GM12873 (cell line): ENCODE measurements at regions not wholly inside any gene's neighbourhood (a gene's known extent, or its start where the extent isn't known, plus 50 kb on each side); places are given as distances from the start of the nearest gene placed in this dataset.

Experiments
- TF ChIP-seq, protein P1 (sequence below): IDR thresholded peaks from 2 replicates; pipeline ENCODE4 v1.5.1; 2012; ENCODE audit warnings: low read depth, mild to moderate bottlenecking, moderate library complexity, low read length, control low read depth; ENCODE audit not compliant: insufficient read depth; ENCODE audit errors: missing control alignments

DNA sequence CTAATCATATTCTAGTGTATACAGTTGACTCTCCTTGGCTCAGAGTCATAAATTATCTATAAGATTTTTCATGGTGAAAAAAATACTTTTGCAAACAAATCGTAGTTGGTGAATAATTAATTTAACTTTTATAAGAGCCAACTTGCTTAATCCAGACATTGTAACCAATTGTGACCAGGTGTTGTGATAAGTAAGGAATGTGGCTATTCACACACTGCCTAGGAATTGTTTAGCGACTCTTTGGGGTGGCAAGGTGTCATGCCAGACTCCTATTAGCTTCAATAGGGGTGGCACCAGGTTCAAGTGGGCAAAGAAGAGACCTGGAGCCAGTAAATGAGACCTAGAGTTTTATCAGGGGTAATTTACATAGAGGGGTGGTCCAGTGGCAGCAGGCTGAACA is 344.7 kb upstream of the PKDCC start:
- TF ChIP-seq, protein P1, sequence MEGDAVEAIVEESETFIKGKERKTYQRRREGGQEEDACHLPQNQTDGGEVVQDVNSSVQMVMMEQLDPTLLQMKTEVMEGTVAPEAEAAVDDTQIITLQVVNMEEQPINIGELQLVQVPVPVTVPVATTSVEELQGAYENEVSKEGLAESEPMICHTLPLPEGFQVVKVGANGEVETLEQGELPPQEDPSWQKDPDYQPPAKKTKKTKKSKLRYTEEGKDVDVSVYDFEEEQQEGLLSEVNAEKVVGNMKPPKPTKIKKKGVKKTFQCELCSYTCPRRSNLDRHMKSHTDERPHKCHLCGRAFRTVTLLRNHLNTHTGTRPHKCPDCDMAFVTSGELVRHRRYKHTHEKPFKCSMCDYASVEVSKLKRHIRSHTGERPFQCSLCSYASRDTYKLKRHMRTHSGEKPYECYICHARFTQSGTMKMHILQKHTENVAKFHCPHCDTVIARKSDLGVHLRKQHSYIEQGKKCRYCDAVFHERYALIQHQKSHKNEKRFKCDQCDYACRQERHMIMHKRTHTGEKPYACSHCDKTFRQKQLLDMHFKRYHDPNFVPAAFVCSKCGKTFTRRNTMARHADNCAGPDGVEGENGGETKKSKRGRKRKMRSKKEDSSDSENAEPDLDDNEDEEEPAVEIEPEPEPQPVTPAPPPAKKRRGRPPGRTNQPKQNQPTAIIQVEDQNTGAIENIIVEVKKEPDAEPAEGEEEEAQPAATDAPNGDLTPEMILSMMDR, result no peak

DNA sequence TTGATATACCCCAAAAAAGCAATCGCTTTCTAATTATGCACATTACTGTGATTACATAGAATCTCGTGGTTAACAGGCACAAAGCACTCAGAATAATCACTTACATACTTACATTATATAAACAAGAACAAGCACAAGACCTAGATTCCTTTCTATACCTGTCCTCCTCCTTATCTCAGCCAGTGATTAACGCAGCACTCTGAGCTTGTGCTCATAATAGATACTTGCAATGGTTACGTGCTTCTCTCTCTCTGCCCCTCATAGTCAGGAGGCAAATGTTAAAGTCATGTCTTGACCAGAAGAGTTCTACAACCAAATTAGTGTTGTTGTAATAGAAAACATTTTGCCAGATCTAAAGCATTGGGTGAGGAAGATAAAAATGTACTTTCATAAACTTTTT is 342.2 kb upstream of the PKDCC start:
- TF ChIP-seq, protein P1, result no peak

DNA sequence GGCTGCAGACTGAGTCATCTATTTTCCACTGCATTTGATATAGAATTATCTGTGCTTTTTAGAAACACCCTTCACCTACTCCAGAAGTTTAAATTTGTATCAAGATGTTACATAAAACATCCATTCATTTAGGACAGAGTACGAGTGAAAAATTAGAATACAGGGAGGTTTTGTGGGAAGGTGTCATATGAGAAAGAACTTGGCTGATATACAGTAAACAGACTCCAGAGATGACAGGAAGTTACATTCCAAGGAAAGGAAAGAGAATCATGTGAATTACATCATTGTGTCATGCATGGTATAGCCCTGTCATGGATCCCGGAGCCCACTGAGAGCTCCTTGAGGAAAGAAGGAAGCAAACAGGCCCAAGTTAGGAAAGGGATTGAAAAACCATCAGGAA is 341.5 kb upstream of the PKDCC start:
- TF ChIP-seq, protein P1, result no peak

DNA sequence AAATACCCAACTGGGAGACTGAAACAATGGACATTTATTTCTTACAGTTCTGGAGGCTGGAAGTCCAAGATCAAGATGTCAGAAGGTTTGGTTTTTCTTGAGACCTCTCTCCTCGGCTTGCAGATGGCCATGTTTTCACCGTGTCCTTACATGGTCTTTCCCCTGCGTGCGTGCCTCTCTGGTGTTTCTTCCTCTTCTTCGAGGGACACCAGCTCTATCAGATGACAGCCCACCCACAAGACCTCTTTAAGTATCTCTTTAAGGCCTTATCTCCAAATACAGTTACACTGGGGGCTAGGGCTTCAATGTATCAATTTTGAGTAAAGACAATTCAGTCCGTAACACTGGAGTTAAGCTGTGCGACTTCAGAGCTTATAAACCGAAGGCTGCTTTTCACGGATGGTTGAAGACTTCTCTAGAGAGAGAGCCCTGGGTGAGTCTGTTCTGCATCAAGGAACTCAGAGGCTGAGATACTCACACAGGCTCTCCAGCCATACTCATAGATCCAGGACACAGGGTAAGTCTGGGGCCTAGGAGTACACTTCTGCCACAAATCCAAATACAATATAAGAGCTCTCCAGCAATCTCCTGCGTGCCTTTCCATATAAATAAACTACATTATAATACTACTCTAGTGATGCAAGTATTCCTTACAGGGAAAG is 339.9 kb upstream of the PKDCC start:
- TF ChIP-seq, protein P1, result no peak

DNA sequence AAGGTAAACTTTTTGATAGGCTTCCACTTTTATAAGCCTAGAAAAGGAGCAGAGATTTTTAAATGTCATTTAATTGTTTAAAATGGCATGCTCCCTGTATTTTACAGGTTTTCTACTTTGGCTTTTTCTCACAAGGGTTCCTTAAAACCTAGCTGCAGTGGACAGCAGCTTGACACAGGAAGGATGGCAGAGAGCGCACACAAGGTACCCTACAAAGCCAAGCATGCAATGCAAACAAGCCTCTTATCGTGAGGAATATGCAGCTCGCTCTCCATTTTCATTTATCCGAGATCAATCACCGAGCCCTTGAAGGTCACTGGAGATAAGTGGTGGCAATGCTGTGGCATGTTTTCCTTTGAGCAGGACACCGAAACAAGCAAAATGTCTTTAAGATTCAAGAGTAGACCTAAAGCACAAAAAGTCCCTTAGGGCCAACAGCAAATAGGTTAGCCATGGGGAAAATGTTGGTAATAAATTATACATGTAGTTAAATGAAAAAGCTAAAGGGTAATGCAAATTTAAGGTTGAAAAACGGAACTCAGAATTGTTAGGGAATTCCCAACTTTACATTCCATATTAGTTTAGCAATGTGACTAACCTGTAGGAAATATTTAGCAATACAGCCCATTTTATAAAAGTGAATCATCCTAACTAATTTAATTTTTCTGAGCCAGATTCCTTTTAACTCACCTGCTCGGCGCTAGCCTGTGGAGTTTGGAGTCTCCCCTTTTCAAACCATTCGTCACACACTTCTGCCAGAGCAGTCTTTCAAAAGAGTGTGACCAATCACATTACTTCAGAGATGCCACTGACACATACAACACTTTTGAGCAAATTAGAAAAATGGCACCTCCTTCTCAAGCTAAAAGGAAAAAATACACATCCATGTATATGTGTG is 337.9 kb upstream of the PKDCC start:
- TF ChIP-seq, protein P1, result no peak

DNA sequence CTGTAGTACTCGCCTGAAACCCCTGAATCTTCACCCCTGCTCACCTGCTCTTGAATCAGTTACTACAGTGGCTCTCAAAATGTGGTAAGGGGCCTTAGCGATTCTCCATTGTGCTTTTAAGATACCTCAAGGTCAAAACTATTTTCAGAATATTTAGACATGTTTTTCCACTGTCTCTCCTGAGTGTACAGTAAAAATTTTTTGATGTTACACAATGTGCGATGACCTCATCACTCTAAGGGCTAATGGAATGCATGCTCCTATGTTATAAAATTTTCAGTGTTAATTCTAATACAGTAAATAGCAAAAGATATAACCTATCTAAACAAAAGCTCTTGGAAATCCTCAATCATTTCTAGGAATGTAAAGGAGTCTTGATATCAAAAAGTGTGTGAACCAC is 336.9 kb upstream of the PKDCC start:
- TF ChIP-seq, protein P1, result no peak

DNA sequence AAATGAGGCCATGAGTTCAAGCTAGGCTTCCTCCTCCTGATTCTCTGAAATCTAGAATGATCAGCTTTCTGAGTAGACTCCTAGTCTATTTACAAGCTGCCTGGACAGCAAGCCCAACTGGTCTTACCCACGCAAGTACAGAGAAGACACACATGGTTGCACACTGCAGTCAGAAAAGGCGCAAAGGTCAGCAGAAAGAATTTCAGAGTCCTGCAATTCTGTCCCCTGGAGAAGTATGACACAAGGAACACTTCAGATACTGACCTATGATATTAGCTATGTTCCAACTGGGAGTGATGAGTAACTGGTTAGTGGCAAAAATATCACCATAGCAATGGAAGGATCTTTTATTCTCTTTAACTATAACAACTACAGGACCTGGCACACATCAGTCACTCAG is 336.1 kb upstream of the PKDCC start:
- TF ChIP-seq, protein P1, result no peak
